HG02870 (cell line): ENCODE measurements at regions not wholly inside any gene's neighbourhood (a gene's known extent, or its start where the extent isn't known, plus 50 kb on each side); places are given as distances from the start of the nearest gene placed in this dataset.
"Not testable (repeated sequence)": the region's sequence is repeated elsewhere in the genome, so short reads cannot be mapped to it uniquely, and the experiment has no call there.

Experiments used
- ATAC-seq: cut with Tn5 transposase; IDR thresholded peaks from one replicate; pipeline ENCODE4 v1.9.1; 2021; ENCODE audit warnings: mild to moderate bottlenecking, moderate library complexity; ENCODE audit not compliant: unreplicated experiment

DNA sequence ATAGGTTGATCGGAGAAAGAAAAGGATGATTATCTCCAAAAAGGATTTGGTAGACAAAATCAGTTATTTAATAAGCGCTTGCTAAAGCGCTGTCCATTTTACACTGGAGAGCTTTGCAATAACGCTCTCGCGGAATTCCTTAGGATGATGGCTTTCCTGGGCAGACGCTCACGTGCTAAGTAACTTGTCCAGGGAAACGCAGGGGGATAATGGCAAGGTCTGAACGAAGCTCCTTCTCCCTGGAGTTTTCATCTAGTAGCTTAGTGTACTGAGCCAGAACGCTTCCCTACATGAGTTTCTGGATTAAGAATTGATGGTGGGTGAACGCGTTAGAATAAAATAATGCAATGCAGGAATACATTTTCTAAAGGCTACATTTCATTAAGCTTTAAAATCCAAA, 739.5 kb upstream of the SALL3 start:
- no peak for ATAC-seq

DNA sequence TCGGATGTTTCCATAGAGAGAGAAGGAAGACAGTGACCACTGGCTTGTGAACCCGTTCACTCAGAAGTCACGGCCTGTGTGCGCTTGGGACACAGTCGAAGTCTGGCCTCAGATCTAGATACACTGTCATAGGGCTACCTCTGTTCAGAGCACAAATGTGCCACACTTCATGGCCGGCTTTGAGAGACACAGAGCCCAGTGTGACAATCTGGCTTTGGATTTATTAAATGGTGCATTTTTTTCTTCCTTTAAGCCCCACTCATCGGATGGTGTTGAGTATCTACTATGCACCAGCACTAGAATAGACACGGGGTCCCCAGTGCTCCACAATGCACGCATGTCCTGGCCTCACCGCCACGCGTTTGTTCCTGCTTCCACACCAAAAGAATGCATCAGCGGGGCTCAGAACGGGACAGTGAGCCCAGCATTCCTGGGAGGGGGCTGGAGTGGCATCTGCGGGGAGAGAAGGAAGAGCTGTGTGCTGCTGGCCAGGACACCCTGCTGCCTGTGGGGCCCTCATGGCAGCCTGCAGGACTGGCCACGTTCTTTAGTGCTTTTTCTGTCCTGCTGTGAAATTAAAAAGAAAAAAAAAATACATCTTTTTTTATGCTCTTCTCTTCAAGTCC, 738.9 kb upstream of the SALL3 start:
- no peak for ATAC-seq

GRCh38 chr18:78241535-78242253, 737.9 kb upstream of the SALL3 start:
- ATAC-seq: no peak

DNA sequence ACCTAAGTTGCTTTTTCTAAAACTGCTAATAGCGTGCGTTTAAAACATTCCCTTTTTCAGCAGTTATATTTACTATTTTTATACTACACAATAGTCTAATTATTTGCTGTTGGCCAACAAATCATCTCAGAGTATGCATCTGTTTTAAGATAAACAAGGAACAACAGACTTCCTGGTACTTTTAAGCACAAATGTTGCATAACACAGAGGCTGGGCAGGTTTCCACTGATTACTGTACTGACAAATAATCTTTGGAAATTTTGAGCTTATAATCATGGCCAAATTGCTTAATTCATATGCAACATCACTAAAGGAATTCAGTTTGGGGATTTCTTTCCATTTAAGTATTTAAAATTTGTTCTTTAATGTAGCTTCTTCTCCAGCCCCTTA, 737.4 kb upstream of the SALL3 start:
- no peak for ATAC-seq

DNA sequence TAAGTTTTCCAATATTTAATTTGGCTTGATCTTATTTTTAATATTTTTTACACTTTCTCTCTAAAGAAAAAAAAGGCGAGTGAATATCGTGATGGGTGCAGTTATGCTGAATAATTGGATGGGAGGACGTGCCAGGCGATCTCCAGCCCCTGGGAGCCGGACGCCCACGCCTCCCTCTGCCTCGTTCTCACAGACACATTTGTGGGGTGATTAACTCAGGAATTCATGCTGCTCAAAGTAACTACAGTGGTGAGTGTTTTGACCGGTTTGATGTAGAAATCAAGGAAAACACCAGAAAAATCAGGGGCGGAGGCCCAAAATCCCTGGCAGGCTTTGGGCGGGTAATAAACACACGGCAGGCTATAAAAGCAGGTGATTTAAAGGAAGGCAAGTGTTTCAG, 736.8 kb upstream of the SALL3 start:
- no peak for ATAC-seq

DNA sequence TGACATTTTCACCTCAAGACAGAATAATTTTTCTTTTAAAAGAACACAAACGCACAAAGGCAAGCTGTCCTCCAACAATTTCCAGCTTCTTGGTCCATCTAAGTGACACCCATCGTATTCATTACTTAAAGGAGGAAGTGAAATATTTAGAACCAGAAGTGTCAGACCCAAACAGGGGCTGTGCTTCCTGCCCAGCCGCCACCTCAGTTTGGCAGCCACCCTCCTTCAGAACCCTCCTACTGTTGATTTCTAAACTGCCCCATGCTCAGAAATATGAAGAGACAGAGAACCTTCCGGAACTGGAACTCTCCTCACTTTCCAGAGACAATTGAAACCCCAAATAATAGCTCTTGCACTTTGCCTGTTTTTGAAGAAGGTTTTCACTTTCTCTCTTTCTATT, 734.8 kb upstream of the SALL3 start:
- ATAC-seq: no peak

- no peak for ATAC-seq
Measured at GRCh38 chr18:78245451-78245850, 734.2 kb upstream of the SALL3 start.

GRCh38 chr18:78246050-78246449, 733.6 kb upstream of the SALL3 start:
- no peak for ATAC-seq

DNA sequence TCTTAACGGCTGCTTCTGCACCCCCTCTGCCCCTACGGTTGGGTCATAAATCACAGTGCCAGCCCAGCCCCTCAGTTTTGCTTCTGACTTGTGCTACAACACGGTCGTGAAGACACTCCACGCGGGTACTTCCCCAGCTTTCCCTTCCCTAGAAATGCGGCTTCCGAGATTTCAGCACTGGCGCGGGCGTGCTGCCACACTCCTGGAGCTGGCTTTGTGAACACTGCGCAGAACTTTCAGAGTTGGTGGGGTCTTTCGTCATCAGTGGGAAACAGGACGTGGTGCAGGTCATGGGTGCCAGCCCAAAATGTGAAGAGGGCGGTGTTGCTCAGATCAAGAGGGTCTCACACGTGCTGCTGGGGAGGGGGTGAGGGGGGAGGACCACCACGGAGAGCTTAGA, 733.0 kb upstream of the SALL3 start:
- ATAC-seq: no peak

DNA sequence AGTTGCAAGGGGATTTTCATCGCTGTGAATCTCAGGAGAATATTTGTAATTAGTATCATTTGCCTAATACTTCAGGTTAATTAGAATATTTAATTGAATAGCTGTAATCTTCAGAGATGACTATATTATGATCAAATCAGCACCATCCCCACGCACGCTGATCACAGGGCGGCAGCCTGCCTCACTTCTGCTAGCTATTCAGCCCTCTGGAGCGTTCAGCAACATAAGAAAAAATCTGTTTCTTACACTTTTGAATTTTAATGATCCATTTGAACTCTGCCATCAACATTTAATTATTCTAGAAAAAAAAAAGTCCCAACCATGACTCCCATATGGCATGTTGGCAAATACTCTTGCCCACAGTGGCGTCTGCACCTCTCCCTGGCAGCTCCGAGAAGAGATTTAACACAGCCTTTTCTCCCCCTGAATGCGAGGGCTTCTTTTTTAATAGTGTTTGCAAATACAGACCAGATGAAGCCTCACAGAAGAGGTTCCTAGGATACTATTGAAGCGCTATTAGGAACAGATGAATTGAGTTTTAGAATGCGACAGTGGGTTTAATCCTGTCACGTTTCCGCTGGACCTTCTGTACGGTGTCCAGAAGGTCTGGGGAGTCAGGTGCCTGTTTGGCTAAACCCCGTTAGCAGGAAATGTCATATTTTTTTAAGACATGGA, 731.9 kb upstream of the SALL3 start:
- no peak for ATAC-seq

GRCh38 chr18:78255013-78255412, 724.6 kb upstream of the SALL3 start:
- no peak for ATAC-seq

DNA sequence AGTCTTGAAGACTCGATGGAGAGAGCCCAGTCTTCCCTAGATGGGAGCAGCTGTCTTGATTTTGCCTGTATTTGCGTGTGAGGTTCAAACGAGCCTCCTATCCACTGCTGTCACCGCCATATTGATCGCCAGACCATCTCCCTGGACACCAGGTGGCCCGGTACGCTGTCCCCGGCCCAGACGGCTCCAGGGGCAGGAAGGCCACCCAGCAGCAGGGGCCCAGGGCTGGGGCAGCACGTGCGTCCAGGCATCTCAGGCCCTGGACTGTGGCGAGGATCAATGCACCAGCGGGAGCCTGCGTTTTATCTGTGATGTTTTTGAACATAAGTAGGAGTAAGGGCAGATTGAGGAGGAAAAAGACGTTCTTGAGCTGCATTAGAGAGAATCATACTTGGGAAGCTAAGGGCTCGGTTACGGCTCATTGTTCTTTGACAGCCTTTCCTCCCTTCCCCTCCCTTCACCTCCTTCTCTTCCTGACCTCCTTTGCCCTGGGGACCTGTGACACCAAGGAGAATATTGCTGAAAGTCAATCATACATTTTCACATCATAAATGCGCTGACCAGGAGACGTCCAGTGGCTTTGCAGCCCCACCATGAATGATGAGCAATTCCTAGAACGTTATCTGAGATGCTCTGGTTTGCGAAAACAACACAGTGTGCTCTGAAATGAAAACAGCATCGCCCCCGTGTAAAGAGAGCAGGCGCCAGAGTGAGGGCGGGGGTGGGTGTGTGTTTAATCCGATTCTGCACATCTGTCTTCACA, 711.2 kb upstream of the SALL3 start:
- ATAC-seq: no peak

DNA sequence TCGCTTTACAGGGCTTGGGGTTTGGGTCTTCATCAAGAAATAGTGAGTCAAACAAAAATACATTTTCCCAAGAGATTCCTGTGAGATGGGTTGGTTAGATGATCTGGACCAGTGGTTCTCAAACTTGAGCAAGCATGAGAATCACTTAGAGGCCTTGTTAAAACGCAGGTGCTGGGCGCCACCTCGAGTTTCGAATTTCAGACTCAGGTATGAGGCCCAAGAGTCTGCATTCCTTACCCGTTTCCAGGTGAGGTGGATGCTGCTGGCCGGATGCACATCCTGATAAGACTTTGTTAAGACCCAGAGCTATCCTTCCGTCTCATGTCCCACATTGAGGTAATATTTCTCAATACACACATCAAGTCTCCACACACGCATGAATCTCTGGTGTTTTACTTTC, 707.8 kb upstream of the SALL3 start:
- no peak for ATAC-seq

DNA sequence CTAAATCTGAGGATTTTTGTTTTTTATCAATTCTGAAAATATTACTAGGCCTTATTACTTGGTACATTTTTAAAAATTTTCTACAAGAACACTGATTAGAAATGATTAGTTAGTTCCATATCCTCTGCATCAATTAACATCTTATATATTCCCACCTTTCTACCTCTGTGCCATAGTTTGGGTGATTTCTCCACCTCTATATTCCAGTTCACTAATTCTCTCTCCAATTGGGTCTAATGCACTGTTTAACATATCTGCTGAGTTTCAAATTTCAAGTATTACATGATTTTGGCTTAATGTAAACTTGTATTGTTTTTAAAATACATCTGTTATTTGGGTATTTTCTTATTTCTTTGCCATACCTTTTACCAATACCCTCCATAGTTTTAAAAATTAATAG, 705.7 kb upstream of the SALL3 start:
- ATAC-seq: no peak

- not testable (repeated sequence) for ATAC-seq
Measured at GRCh38 chr18:78283425-78283824, 696.2 kb upstream of the SALL3 start.

DNA sequence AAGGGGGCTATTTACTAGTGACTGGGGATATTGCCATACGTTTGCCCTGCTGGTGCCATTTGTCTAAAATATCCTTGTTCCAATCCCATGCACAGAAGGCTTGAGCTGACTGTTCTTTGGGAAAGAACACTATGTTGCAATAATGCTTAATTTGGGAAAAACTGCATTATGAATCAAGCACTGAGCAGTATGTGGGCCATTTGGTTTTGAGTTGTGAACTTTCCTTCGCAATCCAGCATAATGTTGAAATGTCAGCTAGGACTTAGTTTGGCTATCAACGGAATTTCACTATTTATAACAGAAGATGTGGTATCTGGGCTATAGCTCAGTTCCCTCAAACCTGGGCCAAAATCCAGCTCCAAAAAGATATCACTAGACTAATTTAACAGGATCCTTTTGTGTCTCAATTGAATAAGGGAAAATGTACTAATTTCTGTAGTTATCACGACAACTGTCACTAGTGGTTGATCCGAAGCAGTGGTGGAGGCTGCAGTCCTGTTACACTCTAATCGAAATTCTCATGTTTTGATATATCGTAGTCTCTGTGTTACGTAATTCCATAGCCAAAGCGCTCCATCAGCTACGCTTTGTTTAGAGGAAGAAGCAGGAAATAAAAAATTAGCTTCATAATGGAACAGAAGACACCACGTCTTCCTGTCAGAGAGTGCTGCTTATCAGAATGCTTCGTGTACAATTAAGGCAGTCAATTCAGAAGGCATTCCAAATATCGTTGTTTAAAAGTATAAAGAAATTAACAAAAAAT, 686.8 kb upstream of the SALL3 start:
- ATAC-seq: no peak

GRCh38 chr18:78293540-78293939, 686.1 kb upstream of the SALL3 start:
- ATAC-seq: no peak

- no peak for ATAC-seq
Measured at GRCh38 chr18:78293940-78294541, 685.6 kb upstream of the SALL3 start.

- ATAC-seq: no peak
Measured at GRCh38 chr18:78295262-78295661, 684.4 kb upstream of the SALL3 start.

DNA sequence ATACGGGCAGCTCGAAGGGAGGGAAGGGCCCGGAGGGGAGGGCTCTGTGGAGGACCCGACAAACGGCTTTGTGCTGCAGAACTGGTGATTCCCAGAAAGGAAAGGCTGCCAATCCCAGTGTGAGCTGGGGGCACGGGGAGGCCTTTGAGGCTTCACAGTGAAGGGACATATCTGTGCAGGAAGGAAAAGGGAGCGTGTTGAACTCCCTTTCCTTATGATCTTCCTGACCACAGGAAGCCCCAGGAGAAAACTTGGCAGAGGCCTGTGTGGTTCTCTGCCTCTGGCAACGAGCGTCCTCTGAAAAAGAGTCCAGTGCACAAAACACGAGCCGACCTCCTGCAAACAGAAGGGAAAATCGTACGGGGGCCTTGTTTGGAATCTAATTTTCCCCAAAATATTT, 683.5 kb upstream of the SALL3 start:
- ATAC-seq: no peak
